Thymus (tissue), 11 donors: ENCODE measurements at regions not wholly inside any gene's neighbourhood (a gene's known extent, or its start where the extent isn't known, plus 50 kb on each side); places are given as distances from the start of the nearest gene placed in this dataset.

Source experiments
- DNase-seq, 9 donors: peaks; one replicate each; pipeline ENCODE4 v3.0.0-alpha.2; 2013; ENCODE audit warnings: low spot score in 9 of 9, low read depth in 6 of 9, missing footprints in 1 of 9
- H3K27ac ChIP-seq, 2 donors: one replicate each; pipeline ENCODE4 v1.5.1; 2013; ENCODE audit warnings: control low read depth in 1 of 2, low read depth in 1 of 2, low read length in 1 of 2, mild to moderate bottlenecking in 1 of 2, moderate library complexity in 1 of 2
- H3K27me3 ChIP-seq, 2 donors: one replicate each; pipeline ENCODE4 v1.5.1; 2013; ENCODE audit warnings: low read length in 1 of 2; ENCODE audit not compliant: control insufficient read depth in 2 of 2, insufficient read depth in 1 of 2
- H3K36me3 ChIP-seq, 2 donors: one replicate each; pipeline ENCODE4 v1.5.1; 2013; ENCODE audit warnings: low read length in 1 of 2, mild to moderate bottlenecking in 1 of 2, moderate library complexity in 1 of 2; ENCODE audit not compliant: control insufficient read depth in 2 of 2, insufficient read depth in 2 of 2
- H3K4me1 ChIP-seq, 2 donors: one replicate each; pipeline ENCODE4 v1.5.1; 2013; ENCODE audit warnings: low read length in 2 of 2; ENCODE audit not compliant: control insufficient read depth in 2 of 2, insufficient read depth in 2 of 2
- H3K4me3 ChIP-seq, 2 donors: one replicate each; pipeline ENCODE4 v1.5.1; 2013; ENCODE audit warnings: low read length in 2 of 2, control low read depth in 1 of 2, mild to moderate bottlenecking in 1 of 2
- H3K9me3 ChIP-seq, 2 donors: one replicate each; pipeline ENCODE4 v1.5.1; 2013; ENCODE audit warnings: low read length in 1 of 2, mild to moderate bottlenecking in 1 of 2; ENCODE audit not compliant: control insufficient read depth in 2 of 2, insufficient read depth in 1 of 2
- WGBS: extraction: QIAGEN DNeasy Blood & Tissue Kit; methylation state at CpG from one replicate; pipeline ENCODE4 v1.1.7; 2013; 5-methylcytosine and 5-hydroxymethylcytosine counted together
- donor health status: healthy.

- peaks cover 0 to 3% of the 10 kb centered on the region in 2 donors for H3K27me3 ChIP-seq
- no peaks in the 10 kb centered on the region for H3K9me3 ChIP-seq
- no peaks in the 10 kb centered on the region for H3K36me3 ChIP-seq
- no peak overlapping the region for H3K4me3 ChIP-seq
- DNase-seq = no peak
- no peak overlapping the region for H3K27ac ChIP-seq
- H3K4me1 ChIP-seq = no peaks in the 10 kb centered on the region
- 46% methylated on average over 11 of the region's 11 CpGs for WGBS
Observed at GRCh38 chr13:97660594-97661260, 226.8 kb downstream of the RAP2A start.

- H3K9me3 ChIP-seq = no peaks in the 10 kb centered on the region
- no peak for DNase-seq
- no peaks in the 10 kb centered on the region for H3K4me1 ChIP-seq
- H3K36me3 ChIP-seq = no peaks in the 10 kb centered on the region
- no peak overlapping the region for H3K4me3 ChIP-seq
- H3K27ac ChIP-seq = no peak overlapping the region
- 93% methylated on average over 6 of the region's 6 CpGs for WGBS
- H3K27me3 ChIP-seq = no peaks in the 10 kb centered on the region
Observed at GRCh38 chr13:97686594-97686993, 252.6 kb downstream of the RAP2A start.

GRCh38 chr13:97692628-97693027, 258.7 kb downstream of the RAP2A start:
- Histone ChIP-seq H3K4me3 (no peak overlapping the region), H3K27ac (no peak overlapping the region), H3K36me3 (no peaks in the 10 kb centered on the region), H3K27me3 (no peaks in the 10 kb centered on the region), H3K9me3 (no peaks in the 10 kb centered on the region), H3K4me1 (no peaks in the 10 kb centered on the region)
- DNase-seq = no peak
- 86% methylated on average over 2 of the region's 2 CpGs for WGBS

GRCh38 chr13:97695684-97696083, 257.8 kb upstream of the IPO5 start:
- Histone ChIP-seq H3K4me1 (no peaks in the 10 kb centered on the region), H3K27ac (no peak overlapping the region), H3K4me3 (no peak overlapping the region), H3K36me3 (no peaks in the 10 kb centered on the region), H3K27me3 (no peaks in the 10 kb centered on the region), H3K9me3 (no peaks in the 10 kb centered on the region)
- no peak for DNase-seq
- WGBS = 94% methylated on average over 6 of the region's 6 CpGs

- Histone ChIP-seq H3K27ac (no peak overlapping the region), H3K36me3 (no peaks in the 10 kb centered on the region), H3K9me3 (no peaks in the 10 kb centered on the region), H3K4me1 (no peaks in the 10 kb centered on the region), H3K27me3 (no peaks in the 10 kb centered on the region), H3K4me3 (no peak overlapping the region)
- no peak for DNase-seq
- 91% methylated on average over 2 of the region's 2 CpGs for WGBS
Observed at GRCh38 chr13:97696921-97697320, 256.6 kb upstream of the IPO5 start.

GRCh38 chr13:97700306-97700848, 253.1 kb upstream of the IPO5 start:
- 82% methylated on average over 6 of the region's 6 CpGs for WGBS
- H3K4me3 ChIP-seq = no peak overlapping the region
- H3K4me1 ChIP-seq = no peaks in the 10 kb centered on the region
- H3K27ac ChIP-seq = no peak overlapping the region
- no peaks in the 10 kb centered on the region for H3K27me3 ChIP-seq
- no peak for DNase-seq
- H3K9me3 ChIP-seq = no peaks in the 10 kb centered on the region
- no peaks in the 10 kb centered on the region for H3K36me3 ChIP-seq

- Histone ChIP-seq H3K36me3 (no peaks in the 10 kb centered on the region), H3K27ac (no peak overlapping the region), H3K4me3 (no peak overlapping the region), H3K27me3 (no peaks in the 10 kb centered on the region), H3K9me3 (no peaks in the 10 kb centered on the region), H3K4me1 (no peaks in the 10 kb centered on the region)
- DNase-seq = no peak
Observed at GRCh38 chr13:97702614-97703013, 250.9 kb upstream of the IPO5 start.

- Histone ChIP-seq H3K4me1 (no peaks in the 10 kb centered on the region), H3K4me3 (no peak overlapping the region), H3K9me3 (no peaks in the 10 kb centered on the region), H3K27me3 (no peaks in the 10 kb centered on the region), H3K36me3 (no peaks in the 10 kb centered on the region), H3K27ac (no peak overlapping the region)
- DNase-seq = no peak
- 62% methylated on average over 1 of the region's 1 CpG for WGBS
Observed at GRCh38 chr13:97710797-97711196, 242.7 kb upstream of the IPO5 start.

- Histone ChIP-seq H3K4me3 (no peak overlapping the region), H3K9me3 (no peaks in the 10 kb centered on the region), H3K27me3 (no peaks in the 10 kb centered on the region), H3K27ac (no peak overlapping the region), H3K36me3 (no peaks in the 10 kb centered on the region), H3K4me1 (no peaks in the 10 kb centered on the region)
- WGBS = 95% methylated on average over 1 of the region's 1 CpG
- no peak for DNase-seq
Observed at GRCh38 chr13:97712770-97713169, 240.7 kb upstream of the IPO5 start.
